GM18909 (cell line): ENCODE measurements at regions not wholly inside any gene's neighbourhood (a gene's known extent, or its start where the extent isn't known, plus 50 kb on each side); places are given as distances from the start of the nearest gene placed in this dataset.
"Not testable (repeated sequence)": the region's sequence is repeated elsewhere in the genome, so short reads cannot be mapped to it uniquely, and the experiment has no call there.

Experiments used
- ATAC-seq: cut with Tn5 transposase; IDR thresholded peaks from one replicate; pipeline ENCODE4 v1.9.1; 2021; ENCODE audit warnings: mild to moderate bottlenecking; ENCODE audit not compliant: unreplicated experiment, poor library complexity

- ATAC-seq = no peak
Measured at GRCh38 chr3:162568706-162569105, 1072.1 kb downstream of the OTOL1 start.

- no peak for ATAC-seq
Measured at GRCh38 chr3:162569314-162569713, 1072.7 kb downstream of the OTOL1 start.

- no peak for ATAC-seq
Measured at GRCh38 chr3:162584986-162585385, 1088.4 kb downstream of the OTOL1 start.

GRCh38 chr3:162586591-162586990 lies 1090.0 kb downstream of the OTOL1 start:
- ATAC-seq = no peak

GRCh38 chr3:162597226-162597625 lies 1100.6 kb downstream of the OTOL1 start:
- no peak for ATAC-seq

- ATAC-seq = not testable (repeated sequence)
Measured at GRCh38 chr3:162598500-162598899, 1101.9 kb downstream of the OTOL1 start.

- ATAC-seq = not testable (repeated sequence)
Measured at GRCh38 chr3:162599742-162600141, 1103.1 kb downstream of the OTOL1 start.

GRCh38 chr3:162601101-162601670 lies 1104.6 kb downstream of the OTOL1 start:
- no peak for ATAC-seq

- ATAC-seq = no peak
Measured at GRCh38 chr3:162602619-162603018, 1106.0 kb downstream of the OTOL1 start.

- no peak for ATAC-seq
Measured at GRCh38 chr3:162605651-162606204, 1109.1 kb downstream of the OTOL1 start.

- ATAC-seq = no peak
Measured at GRCh38 chr3:162610261-162610660, 1113.7 kb downstream of the OTOL1 start.

GRCh38 chr3:162612991-162613390 lies 1116.4 kb downstream of the OTOL1 start:
- no peak for ATAC-seq

GRCh38 chr3:162626172-162626571 lies 1129.6 kb downstream of the OTOL1 start:
- no peak for ATAC-seq

- no peak for ATAC-seq
Measured at GRCh38 chr3:162628531-162628930, 1131.9 kb downstream of the OTOL1 start.

GRCh38 chr3:162629372-162629771 lies 1132.8 kb downstream of the OTOL1 start:
- ATAC-seq = no peak

GRCh38 chr3:162632672-162633071 lies 1136.1 kb downstream of the OTOL1 start:
- ATAC-seq = no peak

GRCh38 chr3:162640208-162640607 lies 1143.6 kb downstream of the OTOL1 start:
- ATAC-seq = not testable (repeated sequence)

- ATAC-seq = no peak
Measured at GRCh38 chr3:162641317-162641716, 1144.7 kb downstream of the OTOL1 start.

GRCh38 chr3:162641907-162642306 lies 1145.3 kb downstream of the OTOL1 start:
- no peak for ATAC-seq

- no peak for ATAC-seq
Measured at GRCh38 chr3:162643245-162643644, 1146.6 kb downstream of the OTOL1 start.

GRCh38 chr3:162647321-162647720 lies 1150.7 kb downstream of the OTOL1 start:
- ATAC-seq = no peak

GRCh38 chr3:162658003-162658402 lies 1161.4 kb downstream of the OTOL1 start:
- no peak for ATAC-seq
